ENCODE measurements at regions not wholly inside any gene's neighbourhood (a gene's known extent, or its start where the extent isn't known, plus 50 kb on each side); places are given as distances from the start of the nearest gene placed in this dataset.

- no peak for TF ChIP-seq CTCF (IDR thresholded peaks at IDR 0.05)
- no peak for TF ChIP-seq EZH2 (IDR thresholded peaks at IDR 0.05)
- no peak for TF ChIP-seq EZH2phosphoT487 (IDR thresholded peaks at IDR 0.05)
Observed at GRCh38 chr3:134707908-134708597, 57.2 kb upstream of the KY start.

Measured in neural progenitor cell (in vitro differentiated cells).